Astrocyte of the cerebellum (primary cell): ENCODE measurements at regions not wholly inside any gene's neighbourhood (a gene's known extent, or its start where the extent isn't known, plus 50 kb on each side); places are given as distances from the start of the nearest gene placed in this dataset.

Source experiments
- DNase-seq: peaks from one replicate; pipeline ENCODE4 v3.0.0-alpha.2; 2011; ENCODE audit warnings: low read depth
- H3K4me3 ChIP-seq: 2 replicates; pipeline ENCODE4 v1.5.1; 2011; ENCODE audit warnings: mild to moderate bottlenecking, low read depth, low read length, moderate library complexity
- CTCF ChIP-seq: IDR thresholded peaks from 2 replicates; pipeline ENCODE4 v1.5.1; 2012; ENCODE audit warnings: low read length, low read depth, moderate library complexity, mild to moderate bottlenecking; ENCODE audit errors: missing control alignments
- in situ Hi-C: cut with HindIII; loops from 2 replicates; pipeline ENCODE4 v1.10.0; 2017; ENCODE audit warnings: low sequenced_read_pairs

- DNase-seq, result no peak
- TF ChIP-seq CTCF, result no peak
- no peak overlapping the region for H3K4me3 ChIP-seq
- in situ Hi-C loops, result no loop called here
Observed at GRCh38 chr1:218990019-218990418, 183.7 kb upstream of the LYPLAL1 start.

- no peak for DNase-seq
- TF ChIP-seq CTCF, result no peak
- in situ Hi-C loops, result no loop called here
- H3K4me3 ChIP-seq, result no peak overlapping the region
Observed at GRCh38 chr1:218991089-218991488, 182.6 kb upstream of the LYPLAL1 start.

- no peak for DNase-seq
- in situ Hi-C loops, result no loop called here
- no peak for TF ChIP-seq CTCF
- H3K4me3 ChIP-seq, result no peak overlapping the region
Observed at GRCh38 chr1:218994615-218995014, 179.1 kb upstream of the LYPLAL1 start.

- in situ Hi-C loops, result no loop called here
- TF ChIP-seq CTCF, result no peak
Observed at GRCh38 chr1:218995091-218995665, 178.5 kb upstream of the LYPLAL1 start.

GRCh38 chr1:218996362-218996761 is 177.3 kb upstream of the LYPLAL1 start:
- H3K4me3 ChIP-seq, result no peak overlapping the region
- in situ Hi-C loops, result no loop called here
- no peak for DNase-seq
- TF ChIP-seq CTCF, result no peak

More at GRCh38 chr1:218995091-218995665, 178.5 kb upstream of the LYPLAL1 start:
- no peak overlapping the region for H3K4me3 ChIP-seq
- DNase-seq, result no peak

- H3K4me3 ChIP-seq, result no peak overlapping the region
- no peak for DNase-seq
- in situ Hi-C loops, result no loop called here
- TF ChIP-seq CTCF, result no peak
Observed at GRCh38 chr1:219000005-219000404, 173.7 kb upstream of the LYPLAL1 start.
